Muscle layer of colon (tissue), 2 donors: ENCODE measurements at regions not wholly inside any gene's neighbourhood (a gene's known extent, or its start where the extent isn't known, plus 50 kb on each side); places are given as distances from the start of the nearest gene placed in this dataset.

Experiments
- H3K27ac ChIP-seq: one replicate; pipeline ENCODE4 v1.7.0; 2013; ENCODE audit warnings: low read depth, mild to moderate bottlenecking, low read length, moderate library complexity
- H3K27me3 ChIP-seq, 2 donors: one replicate each; pipeline ENCODE4 v1.7.0; 2013; ENCODE audit warnings: low read length in 2 of 2, mild to moderate bottlenecking in 2 of 2; ENCODE audit not compliant: insufficient read depth in 2 of 2, control insufficient read depth in 1 of 2
- H3K36me3 ChIP-seq: one replicate; pipeline ENCODE4 v1.7.0; 2013; ENCODE audit warnings: mild to moderate bottlenecking, low read length; ENCODE audit not compliant: insufficient read depth
- H3K4me1 ChIP-seq: one replicate; pipeline ENCODE4 v1.7.0; 2013; ENCODE audit warnings: mild to moderate bottlenecking, low read length; ENCODE audit not compliant: insufficient read depth
- H3K4me3 ChIP-seq, 2 donors: one replicate each; pipeline ENCODE4 v1.7.0; 2013; ENCODE audit warnings: low read length in 2 of 2, low read depth in 1 of 2, mild to moderate bottlenecking in 1 of 2, moderate library complexity in 1 of 2
- H3K9ac ChIP-seq: one replicate; pipeline ENCODE4 v1.7.0; 2013; ENCODE audit warnings: low read length
- H3K9me3 ChIP-seq: one replicate; pipeline ENCODE4 v1.7.0; 2013; ENCODE audit warnings: mild to moderate bottlenecking, low read length
- donor health status: abdominal sarcoma.
- donor health status: Adenocarcinoma of cecum.

- H3K27me3 ChIP-seq, result no peaks in the 10 kb centered on the region
- H3K9ac ChIP-seq, result no peak overlapping the region
- H3K4me3 ChIP-seq, result no peak overlapping the region
- H3K27ac ChIP-seq, result no peak overlapping the region
- H3K9me3 ChIP-seq, result no peaks in the 10 kb centered on the region
- no peaks in the 10 kb centered on the region for H3K36me3 ChIP-seq
- H3K4me1 ChIP-seq, result no peaks in the 10 kb centered on the region
Measured at GRCh38 chr2:729376-729861, 52.2 kb upstream of the TMEM18 start.

GRCh38 chr2:728165-728564 is 51.0 kb upstream of the TMEM18 start:
- Histone ChIP-seq H3K36me3 (no peaks in the 10 kb centered on the region), H3K9me3 (no peaks in the 10 kb centered on the region), H3K4me3 (no peak overlapping the region), H3K4me1 (no peaks in the 10 kb centered on the region), H3K27ac (no peak overlapping the region), H3K9ac (no peak overlapping the region), H3K27me3 (no peaks in the 10 kb centered on the region)

GRCh38 chr2:727071-727470 is 49.9 kb upstream of the TMEM18 start:
- H3K4me1 ChIP-seq, result no peaks in the 10 kb centered on the region
- no peaks in the 10 kb centered on the region for H3K27me3 ChIP-seq
- no peak overlapping the region for H3K9ac ChIP-seq
- no peaks in the 10 kb centered on the region for H3K36me3 ChIP-seq
- H3K9me3 ChIP-seq, result no peaks in the 10 kb centered on the region
- H3K27ac ChIP-seq, result no peak overlapping the region
- H3K4me3 ChIP-seq, result no peak overlapping the region
